HG02678 (cell line): ENCODE measurements at regions not wholly inside any gene's neighbourhood (a gene's known extent, or its start where the extent isn't known, plus 50 kb on each side); places are given as distances from the start of the nearest gene placed in this dataset.

Experiments
- ATAC-seq: cut with Tn5 transposase; IDR thresholded peaks from one replicate; pipeline ENCODE4 v1.9.1; 2021; ENCODE audit warnings: mild to moderate bottlenecking, moderate library complexity; ENCODE audit not compliant: unreplicated experiment

GRCh38 chr16:73186752-73187601 is 139.0 kb upstream of the ZFHX3 start:
- ATAC-seq = no peak

- no peak for ATAC-seq
These were observed 137.8 kb upstream of the ZFHX3 start for GRCh38 chr16:73185737-73186136.

- ATAC-seq = no peak
These were observed 135.7 kb upstream of the ZFHX3 start for GRCh38 chr16:73183611-73184092.

GRCh38 chr16:73179705-73180331 is 131.9 kb upstream of the ZFHX3 start:
- ATAC-seq = no peak

- ATAC-seq = no peak
These were observed 129.9 kb upstream of the ZFHX3 start for GRCh38 chr16:73177729-73178295.

- ATAC-seq = no peak
These were observed 128.7 kb upstream of the ZFHX3 start for GRCh38 chr16:73176577-73177013.

- ATAC-seq = no peak
These were observed 125.2 kb upstream of the ZFHX3 start for GRCh38 chr16:73172973-73173709.

- no peak for ATAC-seq
These were observed 124.5 kb upstream of the ZFHX3 start for GRCh38 chr16:73172241-73172972.

GRCh38 chr16:73171901-73172240 is 123.9 kb upstream of the ZFHX3 start:
- ATAC-seq = no peak

GRCh38 chr16:73171380-73171779 is 123.5 kb upstream of the ZFHX3 start:
- no peak for ATAC-seq

GRCh38 chr16:73170612-73171038 is 122.7 kb upstream of the ZFHX3 start:
- ATAC-seq = no peak

- no peak for ATAC-seq
These were observed 119.1 kb upstream of the ZFHX3 start for GRCh38 chr16:73166947-73167550.

- no peak for ATAC-seq
These were observed 118.5 kb upstream of the ZFHX3 start for GRCh38 chr16:73166441-73166851.

- ATAC-seq = no peak
These were observed 115.4 kb upstream of the ZFHX3 start for GRCh38 chr16:73163238-73163815.

- ATAC-seq = no peak
These were observed 114.0 kb upstream of the ZFHX3 start for GRCh38 chr16:73161977-73162376.

- no peak for ATAC-seq
These were observed 111.4 kb upstream of the ZFHX3 start for GRCh38 chr16:73159296-73159695.

GRCh38 chr16:73157861-73158260 is 109.9 kb upstream of the ZFHX3 start:
- no peak for ATAC-seq

GRCh38 chr16:73154063-73154870 is 106.3 kb upstream of the ZFHX3 start:
- ATAC-seq = no peak
